Left lobe of liver (tissue), 2 donors: ENCODE measurements at regions not wholly inside any gene's neighbourhood (a gene's known extent, or its start where the extent isn't known, plus 50 kb on each side); places are given as distances from the start of the nearest gene placed in this dataset.

ENCODE experiments used
- ATAC-seq: fragments of 200-7000 bp; cut with Tn5 transposase; one replicate; pipeline ENCODE4 v1.9.1; 2020; ENCODE audit warnings: mild to moderate bottlenecking, moderate library complexity
- DNase-seq: peaks from one replicate; pipeline ENCODE4 v3.0.0-alpha.2; 2020; ENCODE audit warnings: low spot score
- donor health status: DM: no; HTN: no; CAD: no; lungs with moderate emphysema.
- donor health status: DM: no; HTN: yes; CAD: no.

DNA sequence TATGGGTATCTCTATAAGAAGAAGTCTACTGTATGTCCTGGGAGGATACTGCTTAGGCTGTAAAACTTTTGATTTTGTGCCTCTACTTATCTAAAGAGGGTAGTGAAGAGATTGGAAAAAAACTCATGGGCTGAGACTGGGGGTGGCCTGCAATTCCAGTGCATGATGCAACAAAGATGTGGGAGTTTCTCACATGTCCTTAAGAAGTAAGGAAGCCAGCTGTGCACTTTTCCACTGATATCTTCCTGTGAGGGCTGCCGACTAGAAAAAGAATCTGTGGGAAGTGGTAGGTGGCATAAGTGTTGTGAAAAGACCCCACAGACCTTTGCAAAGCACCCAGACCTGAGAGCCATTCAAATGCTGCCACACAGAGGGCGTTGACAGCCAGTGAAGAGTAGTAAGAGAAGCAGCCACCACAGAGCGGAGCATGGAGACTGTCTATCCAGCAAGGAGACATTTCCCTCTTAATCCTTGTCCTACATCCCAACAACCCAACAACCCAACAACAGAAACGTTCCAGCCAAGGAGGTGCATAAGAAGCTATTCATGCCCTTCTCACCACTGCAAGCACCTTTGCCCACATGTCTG, 65.1 kb downstream of the PFDN4 start:
- DNase-seq, result no peak
- no peak for ATAC-seq

DNA sequence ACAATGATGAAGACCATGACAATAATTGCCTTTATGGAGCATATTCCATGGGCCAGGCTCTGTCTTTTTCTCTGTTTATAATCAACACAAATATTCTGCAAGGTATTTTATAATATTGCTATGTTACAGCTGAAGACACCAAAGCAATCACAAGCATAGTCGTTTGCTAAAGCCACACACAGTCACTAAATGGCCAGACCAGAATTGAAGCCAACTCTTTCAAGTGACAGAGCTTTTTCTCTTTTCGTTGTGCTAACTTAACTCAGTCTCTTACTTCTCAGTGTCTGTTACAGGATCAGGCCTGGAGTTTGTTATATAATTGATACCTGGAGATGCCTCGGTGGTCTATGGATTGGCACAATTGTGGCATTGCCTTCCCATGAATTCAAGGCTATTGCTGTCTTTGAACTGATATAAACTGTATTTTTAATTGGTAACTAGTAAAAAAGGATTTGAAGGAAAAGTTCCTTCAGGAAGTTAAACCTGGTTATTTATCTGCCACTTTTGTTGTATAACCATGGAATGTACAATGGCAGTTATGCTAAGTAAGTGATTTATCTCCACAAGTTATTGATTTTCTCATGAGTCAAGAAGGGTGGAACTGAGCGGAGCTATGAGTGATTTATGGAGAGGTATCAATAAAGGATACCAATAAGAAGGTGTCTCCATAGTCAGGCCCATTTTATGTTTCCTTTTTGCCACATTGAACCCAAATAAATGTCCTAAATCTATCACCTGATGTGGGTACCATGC, 67.6 kb downstream of the PFDN4 start:
- ATAC-seq, result no peak
- no peak for DNase-seq

DNA sequence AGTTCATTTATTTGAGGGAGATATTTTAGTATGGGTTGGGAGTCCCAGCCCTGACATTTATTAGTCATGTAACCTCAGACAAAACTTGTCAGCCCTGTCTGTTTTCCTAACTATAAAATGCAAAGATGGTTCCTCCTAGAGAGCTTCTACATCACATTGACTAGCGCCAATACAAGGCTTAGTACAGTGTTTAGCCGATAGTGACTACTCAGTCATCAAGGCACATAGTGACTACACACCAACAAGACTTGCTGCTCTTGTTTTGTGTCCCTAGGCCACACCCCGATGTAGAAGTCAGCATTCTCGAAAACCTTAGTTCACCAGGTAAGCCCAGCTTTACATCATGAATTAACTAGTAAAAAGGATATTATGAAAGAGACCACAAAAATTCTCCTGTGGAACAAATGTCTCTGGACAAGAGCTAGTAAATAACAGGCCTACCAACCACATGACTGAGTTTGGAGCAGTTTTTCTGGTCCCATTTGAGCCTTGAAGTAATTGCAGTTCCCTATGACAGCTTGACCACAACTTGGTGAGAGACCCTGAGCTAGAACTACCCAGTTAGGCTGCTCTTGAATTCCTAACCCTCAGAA, 68.8 kb downstream of the PFDN4 start:
- DNase-seq (no peak), ATAC-seq (no peak)

DNA sequence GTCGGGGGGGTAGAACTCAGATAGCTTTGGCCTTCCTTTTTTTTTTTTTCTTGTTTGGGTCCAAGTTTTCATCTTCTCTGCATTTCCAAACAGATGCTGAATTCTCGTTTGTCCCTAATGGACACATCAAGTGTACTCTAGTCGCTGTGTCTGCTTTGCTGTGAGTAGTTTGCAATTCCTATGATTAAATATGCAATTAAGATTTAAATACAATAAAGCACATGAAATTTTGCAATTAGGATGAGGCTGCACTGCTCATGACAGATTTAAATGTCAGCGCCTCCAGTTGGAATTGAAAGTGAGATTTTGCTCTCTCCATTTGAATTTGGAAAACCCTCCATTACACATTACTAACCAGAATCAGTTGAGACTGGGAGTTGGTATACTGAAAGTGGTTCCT, 70.4 kb downstream of the PFDN4 start:
- no peak for DNase-seq
- ATAC-seq, result no peak

DNA sequence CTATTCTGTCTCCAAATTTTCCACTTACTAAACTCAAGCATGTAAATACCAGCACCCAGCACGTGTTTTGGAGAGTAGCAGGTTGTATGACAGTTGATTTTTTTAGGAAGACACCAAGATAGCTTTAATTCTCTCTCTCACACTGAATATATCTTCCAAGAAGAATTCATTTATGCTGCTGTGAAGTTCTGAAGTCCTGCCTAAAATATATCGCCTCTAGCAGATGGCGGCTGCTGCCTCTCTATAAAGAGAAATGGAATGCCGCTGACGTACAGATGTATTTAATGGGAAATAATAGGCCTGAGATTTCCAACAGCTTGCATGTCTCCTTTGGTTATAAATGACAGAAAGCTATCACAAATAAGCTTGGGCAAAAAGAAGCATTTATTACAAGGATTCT, 74.7 kb downstream of the PFDN4 start:
- ATAC-seq (no peak), DNase-seq (no peak)

DNA sequence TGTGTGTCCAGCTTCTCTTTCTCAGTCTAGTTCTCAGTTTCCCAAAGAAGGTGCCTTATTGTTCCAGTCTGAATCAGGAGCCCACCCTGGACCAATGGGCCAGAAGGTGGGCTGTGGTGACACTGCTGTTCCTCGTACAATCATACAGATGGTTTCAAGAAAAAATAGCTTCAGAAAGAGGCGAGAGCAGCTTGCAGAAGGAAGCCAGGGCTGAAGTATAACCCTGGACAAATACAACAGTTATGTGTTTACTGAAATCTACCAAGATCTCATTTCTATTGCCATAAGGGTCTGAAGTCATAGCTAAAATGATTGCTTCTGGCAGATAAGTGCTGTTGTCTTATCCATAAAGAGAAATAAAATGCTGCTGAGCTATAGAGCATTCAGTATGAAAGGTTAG, 75.4 kb downstream of the PFDN4 start:
- DNase-seq (no peak), ATAC-seq (no peak)

DNA sequence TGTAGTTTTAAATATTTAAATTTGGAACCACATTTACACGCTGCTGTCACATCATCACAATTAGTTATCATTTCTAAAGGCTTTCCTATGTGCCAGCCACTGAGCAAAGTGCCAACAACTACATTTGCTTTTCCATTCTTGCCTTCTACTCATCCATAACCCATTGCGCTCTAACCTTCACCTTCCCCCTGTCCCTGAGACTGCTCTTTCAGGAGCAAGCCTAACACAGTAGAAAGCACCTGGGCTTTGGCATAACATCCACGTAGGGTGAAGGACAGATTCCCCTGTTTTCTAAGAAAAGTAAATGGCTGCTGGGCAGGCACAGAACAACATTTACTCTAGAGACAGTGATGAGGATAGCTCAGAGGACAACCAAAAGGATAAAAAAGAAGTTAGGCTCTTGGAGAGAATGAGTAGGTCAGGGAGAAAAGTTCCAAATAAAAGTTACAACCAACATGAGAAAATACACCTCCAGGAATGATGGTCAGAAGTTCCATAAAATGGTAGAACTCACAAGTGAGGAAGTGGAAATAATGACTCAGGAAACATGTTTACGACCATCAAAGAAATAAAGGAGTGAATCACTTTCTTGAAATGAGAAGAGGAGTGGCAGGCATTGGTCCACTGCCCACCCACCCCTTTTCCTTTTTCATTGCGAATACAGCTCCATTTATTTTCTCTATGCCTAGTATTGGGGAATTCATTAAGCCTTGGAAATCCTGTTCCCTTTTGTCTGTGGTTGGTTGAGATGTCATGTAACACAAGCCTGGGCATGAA, 77.2 kb downstream of the PFDN4 start:
- ATAC-seq, result no peak
- no peak for DNase-seq

DNA sequence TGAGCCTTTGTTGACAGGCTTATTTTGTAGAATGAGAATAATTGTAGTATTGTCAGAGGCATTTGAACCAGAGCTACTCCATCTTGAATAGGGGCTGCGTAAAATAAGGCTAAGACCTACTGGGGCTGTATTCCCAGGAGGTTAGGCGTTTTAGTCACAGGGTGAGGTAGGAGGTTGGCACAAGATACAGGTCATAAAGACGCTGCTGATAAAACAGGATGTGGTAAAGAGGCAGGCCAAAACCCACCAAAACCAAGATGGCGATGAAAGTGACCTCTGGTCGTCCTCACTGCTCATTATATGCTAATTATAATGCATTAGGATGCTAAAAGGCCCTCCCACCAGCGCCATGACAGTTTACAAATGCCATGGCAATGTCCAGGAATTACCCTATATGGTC, 82.7 kb downstream of the PFDN4 start:
- no peak for DNase-seq

DNA sequence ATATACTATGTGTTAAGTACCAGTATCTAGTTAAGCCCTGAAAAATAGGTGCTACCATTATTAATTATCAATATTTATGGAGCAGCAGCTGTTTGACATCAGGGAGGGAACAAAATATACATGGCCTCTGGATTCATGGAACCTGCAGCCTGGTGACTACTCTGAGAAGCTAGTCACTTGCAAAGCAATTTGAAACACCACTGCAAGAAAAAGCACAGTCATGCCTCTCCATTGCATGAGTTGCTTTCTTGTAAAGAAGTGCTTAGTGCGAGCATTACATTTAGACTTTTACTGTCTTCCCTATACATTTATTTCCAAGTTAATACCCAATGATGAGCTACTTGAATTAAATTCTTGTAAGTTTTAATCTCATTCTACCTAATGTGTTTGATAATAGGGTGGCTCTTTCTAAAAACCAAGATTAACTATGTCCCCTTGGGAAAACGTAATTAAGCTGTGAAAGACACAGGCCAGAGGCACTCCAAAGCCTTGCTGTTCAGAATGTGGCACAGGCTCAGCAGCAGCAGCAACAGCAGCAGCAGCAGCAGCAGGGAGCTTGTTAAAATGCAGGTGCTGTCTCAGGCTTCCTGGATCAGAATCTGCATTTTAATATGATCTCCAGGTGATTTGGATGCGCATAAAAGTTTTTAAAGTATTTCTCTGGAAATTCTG, 83.6 kb downstream of the PFDN4 start:
- DNase-seq (no peak), ATAC-seq (no peak)

More for the DNA sequence above, 82.7 kb downstream of the PFDN4 start:
- no peak for ATAC-seq

DNA sequence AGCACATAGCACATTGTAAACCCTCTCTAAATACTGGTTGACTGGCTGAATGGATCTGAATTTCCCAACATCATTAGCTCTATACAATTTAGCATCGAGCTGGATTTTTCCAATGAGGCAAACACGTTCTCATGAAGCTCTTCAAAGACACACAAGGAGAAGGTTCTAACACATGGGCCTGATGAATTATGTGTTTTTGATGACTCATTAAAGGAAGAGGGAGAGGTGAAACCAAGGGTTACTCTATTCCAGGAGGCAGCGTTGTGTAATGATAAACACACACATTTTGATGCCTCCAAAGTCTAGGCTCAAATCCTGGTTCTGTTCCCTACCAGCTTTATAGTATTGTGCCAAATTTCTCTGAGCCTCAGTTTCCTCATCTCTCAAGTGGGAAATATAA, 84.3 kb downstream of the PFDN4 start:
- DNase-seq, result no peak
- ATAC-seq, result no peak

DNA sequence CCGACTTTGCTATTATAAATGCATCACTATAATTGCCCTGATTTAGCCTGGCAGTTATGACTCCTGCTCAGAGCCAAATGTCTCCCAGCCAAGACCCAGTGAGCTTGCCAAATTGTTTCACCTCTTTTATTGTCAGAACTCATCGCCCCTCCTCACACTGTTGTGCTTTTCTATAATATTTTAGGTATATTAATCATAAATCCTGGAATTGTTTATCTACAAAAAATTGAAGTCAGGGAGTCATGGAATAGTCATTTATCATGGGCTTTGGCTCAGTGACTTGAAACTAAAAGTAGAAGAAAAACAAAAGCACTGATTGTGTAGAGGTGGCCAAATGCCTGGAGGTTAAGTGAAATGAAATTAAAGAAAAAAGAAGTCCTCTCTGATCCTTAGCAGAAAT, 85.6 kb downstream of the PFDN4 start:
- DNase-seq, result no peak
- no peak for ATAC-seq

DNA sequence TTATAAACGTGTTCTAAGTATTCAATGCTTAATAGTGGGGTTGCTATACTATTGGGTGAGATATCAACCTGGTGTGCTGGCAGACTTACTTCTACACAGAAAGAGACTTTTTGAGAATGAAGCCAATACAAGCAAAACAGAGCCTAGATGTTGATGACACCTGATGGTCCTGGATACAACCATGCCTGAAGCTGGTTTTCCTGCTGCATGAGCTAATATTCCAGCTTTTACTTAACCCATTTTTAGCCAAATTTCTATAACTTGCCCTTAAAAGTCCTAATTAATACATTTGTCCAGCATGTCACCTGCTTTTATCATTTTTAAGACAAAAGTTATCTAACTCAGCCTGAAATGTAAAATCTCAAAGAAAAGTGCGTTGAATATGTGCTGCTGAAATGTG, 86.2 kb downstream of the PFDN4 start:
- ATAC-seq, result no peak
- no peak for DNase-seq

DNA sequence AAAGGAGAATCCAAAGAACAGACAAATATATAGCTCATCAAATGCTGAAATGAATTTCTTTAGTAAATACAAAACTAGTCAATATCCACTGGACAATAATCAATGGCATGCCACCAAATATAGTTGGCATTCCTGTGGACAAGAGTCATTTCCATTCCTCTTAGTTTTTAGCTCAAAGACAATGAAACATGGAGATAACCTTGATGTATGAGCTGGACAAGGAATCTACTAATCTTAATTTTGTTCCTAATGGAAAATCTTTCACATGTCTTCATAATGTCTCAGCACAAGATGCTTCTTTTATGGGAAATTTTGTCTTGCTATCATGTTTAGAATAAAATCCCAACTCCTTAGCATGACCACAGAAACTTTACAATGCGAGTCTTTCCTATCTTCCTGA, 87.8 kb downstream of the PFDN4 start:
- no peak for DNase-seq
- no peak for ATAC-seq

DNA sequence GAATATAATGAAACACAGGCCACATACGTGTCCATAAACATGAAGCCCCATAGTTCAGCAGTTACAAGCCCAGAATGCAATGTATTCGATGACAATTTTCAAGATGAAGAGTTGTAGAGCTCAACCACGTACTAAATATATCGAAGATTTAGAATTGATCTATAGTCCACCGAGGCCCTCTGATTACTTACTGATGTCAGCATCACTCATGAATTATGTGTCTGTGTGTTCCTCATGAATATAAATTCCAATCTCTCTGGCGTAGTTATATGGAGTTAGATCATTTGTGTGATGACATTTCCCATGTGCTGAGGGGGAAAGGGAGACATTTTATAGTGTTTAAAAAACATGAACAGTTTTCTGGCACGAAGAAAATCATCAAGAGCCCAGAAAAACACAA, 97.5 kb downstream of the PFDN4 start:
- ATAC-seq, result no peak
- DNase-seq, result no peak

DNA sequence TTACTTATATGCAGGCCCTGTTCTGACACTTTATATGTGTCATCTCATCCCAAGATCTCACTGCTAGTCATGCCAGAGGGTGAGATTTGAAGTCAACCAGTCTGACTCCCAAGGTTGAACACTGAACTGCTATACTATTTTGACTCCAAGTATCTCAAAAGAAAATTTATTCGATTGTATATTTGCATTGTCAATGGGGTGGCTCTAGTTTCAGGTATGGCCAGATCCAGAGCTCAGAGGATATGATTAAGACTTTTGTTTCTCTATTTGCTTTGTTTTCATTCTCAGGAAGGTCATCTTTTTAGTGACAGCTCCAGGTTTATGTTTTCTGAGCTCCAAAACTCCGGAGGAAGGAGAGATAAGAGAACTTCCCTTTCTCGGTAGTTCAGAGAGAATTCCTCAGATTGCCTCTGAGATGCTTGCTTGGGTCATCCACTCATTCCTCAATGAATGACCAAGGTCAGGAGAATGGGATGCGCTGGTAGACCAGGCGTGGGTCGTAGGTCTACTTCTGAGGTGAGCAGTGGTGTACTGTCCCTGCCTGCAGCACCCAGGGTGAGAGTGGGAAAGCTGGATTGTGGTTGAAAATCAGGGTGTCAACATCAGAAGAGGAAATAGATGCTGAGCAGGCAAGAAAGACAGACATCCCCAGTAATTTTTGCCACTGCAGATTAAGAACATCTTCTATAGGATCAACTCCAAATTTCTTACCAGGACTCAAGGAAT, 99.3 kb downstream of the PFDN4 start:
- DNase-seq, result no peak
- no peak for ATAC-seq

DNA sequence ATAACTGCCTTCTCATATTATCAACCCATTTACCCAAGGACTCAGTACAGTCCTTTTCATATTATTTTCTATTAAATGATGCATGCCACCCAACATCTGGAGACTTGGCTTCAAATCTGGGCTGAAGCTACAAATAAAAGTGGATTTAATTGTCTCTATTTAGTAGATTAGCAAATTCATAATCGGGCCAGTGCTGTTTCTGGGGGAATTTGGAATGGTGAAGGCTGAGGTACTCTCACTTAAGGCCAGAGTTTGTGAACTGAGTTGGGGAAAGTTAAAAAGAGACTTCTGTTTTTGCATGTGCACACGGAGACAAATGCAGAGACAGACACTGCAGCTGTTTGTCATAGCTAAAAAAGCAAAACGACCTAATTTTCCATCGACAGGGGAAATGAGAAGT, 100.9 kb downstream of the PFDN4 start:
- ATAC-seq (no peak), DNase-seq (no peak)

DNA sequence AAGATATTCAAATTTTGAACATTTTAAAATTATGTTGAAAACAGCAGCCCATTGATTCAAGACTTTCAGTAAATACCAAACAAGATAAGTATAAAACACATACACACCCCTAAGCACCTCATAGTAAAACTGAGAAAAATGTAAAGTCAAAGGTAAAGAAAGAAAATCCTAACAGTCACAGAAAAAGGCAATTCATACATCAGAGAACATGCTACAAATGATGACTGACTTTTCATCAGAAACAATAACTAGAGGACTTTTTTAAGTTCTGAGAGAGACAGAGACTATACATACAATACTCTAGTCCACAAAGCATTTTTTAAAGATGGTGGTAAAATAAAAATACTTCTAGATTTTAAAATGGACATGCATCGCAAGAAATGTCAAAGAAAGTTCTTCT, 111.0 kb downstream of the PFDN4 start:
- ATAC-seq (no peak), DNase-seq (no peak)

DNA sequence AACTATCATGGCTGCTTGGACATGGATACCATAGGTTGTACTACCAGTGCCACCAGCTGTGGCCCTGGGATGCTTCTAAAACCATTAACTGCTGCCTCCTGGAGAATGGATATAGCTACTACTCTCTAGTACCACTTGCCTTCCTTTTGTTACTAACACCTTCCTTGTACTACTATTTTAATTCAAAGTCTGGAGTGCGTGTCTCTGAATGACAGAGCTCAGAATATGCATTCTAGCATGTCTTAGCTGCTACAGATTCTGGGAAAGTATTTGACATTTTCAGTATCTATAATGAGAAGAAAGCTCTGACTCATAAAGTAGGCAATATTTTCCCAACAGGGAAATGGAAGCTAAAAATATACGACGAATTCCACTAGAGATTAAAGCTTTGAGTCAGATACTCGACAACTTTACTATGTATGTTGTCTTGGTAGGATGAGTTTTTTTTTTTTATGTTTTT, 112.3 kb downstream of the PFDN4 start:
- ATAC-seq, result no peak

DNA sequence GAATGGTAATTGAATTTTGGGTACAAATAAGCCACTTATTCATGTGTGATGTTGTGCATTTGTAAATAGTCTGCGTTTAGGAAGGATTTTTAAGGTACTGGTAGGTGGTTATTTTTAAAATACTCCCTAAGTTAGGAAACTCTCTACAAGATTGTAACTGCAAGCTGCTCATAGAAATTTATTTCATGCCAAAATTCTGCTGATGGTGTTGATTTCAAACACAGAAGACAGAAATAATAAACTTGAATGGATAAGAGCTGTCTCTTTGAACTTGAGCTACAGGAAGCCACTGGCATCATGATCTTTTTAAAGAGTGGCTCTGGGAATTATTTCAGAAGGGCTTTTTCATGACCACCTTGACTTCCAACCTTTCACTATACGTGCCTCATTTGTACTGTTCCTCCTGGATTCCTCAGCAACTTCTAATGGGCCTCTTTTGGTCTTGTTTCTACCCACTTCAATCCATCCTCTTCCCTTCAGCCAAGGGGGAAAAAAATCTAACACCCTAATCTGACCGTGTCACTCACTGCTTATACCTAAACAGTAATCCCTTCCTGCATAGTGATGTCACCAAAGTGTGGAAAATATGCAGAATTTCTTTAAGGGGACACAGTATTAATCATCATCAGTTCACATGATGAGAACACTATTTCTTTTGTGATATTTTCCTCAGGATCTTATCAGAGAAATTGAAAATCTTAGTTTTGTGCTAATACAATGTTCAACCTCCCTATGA, 113.6 kb downstream of the PFDN4 start:
- DNase-seq (no peak), ATAC-seq (no peak)

More for the DNA sequence above, 112.3 kb downstream of the PFDN4 start:
- no peak for DNase-seq

DNA sequence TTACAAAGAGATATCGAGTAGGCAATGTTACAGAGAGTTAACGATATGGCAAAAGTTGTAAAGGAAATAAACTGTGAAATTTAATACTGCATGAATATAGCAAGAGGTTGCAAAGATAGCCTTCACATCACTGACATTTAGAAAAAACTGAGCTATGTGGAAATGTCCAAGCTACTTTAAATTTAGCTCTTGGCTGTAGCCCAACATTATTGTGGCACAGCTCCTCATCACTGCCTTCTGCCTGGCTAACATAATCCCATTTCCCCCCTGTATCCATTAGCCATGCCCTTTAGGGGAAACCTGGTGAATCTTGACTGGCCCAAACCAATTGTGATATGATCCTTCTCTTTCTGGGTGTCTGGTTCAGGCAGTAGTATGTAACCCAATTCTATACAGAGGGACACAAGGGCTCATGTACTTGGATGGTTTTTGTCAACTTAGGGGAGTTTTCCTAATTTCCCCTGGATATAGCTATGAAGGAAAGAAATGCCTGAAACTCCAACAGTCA, 115.4 kb downstream of the PFDN4 start:
- ATAC-seq, result no peak
- DNase-seq, result no peak
